DND-41 (cell line): ENCODE measurements at regions not wholly inside any gene's neighbourhood (a gene's known extent, or its start where the extent isn't known, plus 50 kb on each side); places are given as distances from the start of the nearest gene placed in this dataset.

Experiments
- ATAC-seq: fragments of 200-7000 bp; cut with Tn5 transposase; 3 replicates; pipeline ENCODE4 v1.9.1; 2021; ENCODE audit warnings: low read depth; ENCODE audit not compliant: insufficient read depth
- DNase-seq: peaks from one replicate; pipeline ENCODE4 v3.0.0-alpha.2; 2020
- H2AFZ ChIP-seq: 2 replicates; pipeline ENCODE4 v1.6.0; 2012; ENCODE audit warnings: low read depth, low read length
- H3K27ac ChIP-seq: 2 replicates; pipeline ENCODE4 v1.5.1; 2012; ENCODE audit warnings: low read length, inconsistent platforms
- H3K27me3 ChIP-seq: fragments of 200-600 bp; sonication (generic); 2 replicates; pipeline ENCODE4 v1.6.0; 2012; ENCODE audit warnings: low read length, mild to moderate bottlenecking, inconsistent platforms; ENCODE audit not compliant: insufficient read depth, poor library complexity
- H3K36me3 ChIP-seq: 2 replicates; pipeline ENCODE4 v1.5.1; 2012; ENCODE audit warnings: low read length, inconsistent platforms; ENCODE audit not compliant: insufficient read depth
- H3K4me1 ChIP-seq: 2 replicates; pipeline ENCODE4 v1.5.1; 2012; ENCODE audit warnings: mild to moderate bottlenecking, low read length; ENCODE audit not compliant: insufficient read depth
- H3K4me2 ChIP-seq: 2 replicates; pipeline ENCODE4 v1.6.0; 2012; ENCODE audit warnings: mild to moderate bottlenecking, moderate library complexity, low read length, inconsistent platforms; ENCODE audit not compliant: insufficient read depth
- H3K4me3 ChIP-seq, 2 experiments: fragments of 200-600 bp in 1 of 2; shearing (Covaris generic) in 1 of 2; 2 replicates each; pipeline ENCODE4 v1.5.1; 2012 to 2016; ENCODE audit warnings: inconsistent platforms in 2 of 2, low read length in 2 of 2, mild to moderate bottlenecking in 2 of 2, low read depth in 1 of 2, moderate library complexity in 1 of 2
- H3K79me2 ChIP-seq: 2 replicates; pipeline ENCODE4 v1.6.0; 2012; ENCODE audit warnings: low read length, inconsistent platforms; ENCODE audit not compliant: insufficient read depth
- H3K9ac ChIP-seq: 2 replicates; pipeline ENCODE4 v1.6.0; 2012; ENCODE audit warnings: low read depth, mild to moderate bottlenecking, inconsistent platforms, low read length, moderate library complexity
- H3K9me3 ChIP-seq: 2 replicates; pipeline ENCODE4 v1.5.1; 2012; ENCODE audit warnings: low read length, moderate library complexity, mild to moderate bottlenecking, inconsistent platforms; ENCODE audit not compliant: insufficient read depth, severe bottlenecking
- H4K20me1 ChIP-seq: 2 replicates; pipeline ENCODE4 v1.6.0; 2012; ENCODE audit warnings: low read length; ENCODE audit not compliant: insufficient read depth
- EZH2 ChIP-seq: IDR thresholded peaks from 3 replicates; pipeline ENCODE4 v1.6.1; 2012; ENCODE audit warnings: borderline replicate concordance, low read depth, mild to moderate bottlenecking, moderate library complexity, low read length, inconsistent platforms; ENCODE audit not compliant: severe bottlenecking
- TF ChIP-seq, protein P1 (sequence below): IDR thresholded peaks from 2 replicates; pipeline ENCODE4 v1.5.1; 2012; ENCODE audit warnings: borderline replicate concordance, low read length, moderate library complexity, mild to moderate bottlenecking; ENCODE audit not compliant: poor library complexity, severe bottlenecking; ENCODE audit errors: extremely low read depth

DNA sequence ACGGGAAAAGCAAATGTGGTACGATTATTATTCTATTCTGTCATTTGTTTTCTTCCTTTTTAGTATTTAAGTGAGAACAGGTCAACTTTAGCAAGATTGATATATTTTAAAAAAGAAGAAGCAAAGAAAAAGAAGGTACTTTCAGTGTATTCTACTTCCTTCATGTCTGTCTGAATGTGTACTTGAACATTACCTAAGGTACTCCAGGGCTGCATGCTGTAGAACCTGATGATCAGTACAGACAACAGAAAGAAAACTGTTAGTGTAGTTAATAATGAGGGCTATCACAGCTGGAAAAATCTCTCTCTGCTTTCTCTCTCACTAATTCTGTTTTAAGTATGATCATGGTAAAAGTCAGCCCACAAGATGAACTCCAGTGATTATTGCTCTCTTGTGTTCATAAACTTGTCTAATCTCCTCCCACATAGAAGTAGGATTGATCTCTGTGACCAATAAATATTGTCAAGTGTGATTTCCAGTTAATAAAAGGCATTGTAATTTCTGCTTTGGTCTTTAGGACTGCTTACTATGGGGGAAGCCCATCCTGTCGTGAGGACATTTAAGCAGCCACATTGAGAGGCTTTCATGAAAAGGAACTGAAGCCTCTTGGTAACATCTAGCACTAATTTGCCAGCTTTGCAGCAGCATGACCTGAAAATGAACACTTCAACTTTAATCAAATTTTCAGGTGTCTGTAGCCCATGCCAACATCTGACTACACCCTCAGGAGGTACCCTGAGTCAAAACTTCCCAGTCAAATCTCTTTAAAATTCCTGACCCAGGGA lies 864.0 kb upstream of the ACO1 start:
- ATAC-seq: no peak
- H3K9ac ChIP-seq: no peak overlapping the region
- no peaks in the 10 kb centered on the region for H3K36me3 ChIP-seq
- no peaks in the 10 kb centered on the region for H3K9me3 ChIP-seq
- no peaks in the 10 kb centered on the region for H4K20me1 ChIP-seq
- TF ChIP-seq EZH2: no peak
- TF ChIP-seq, protein P1, sequence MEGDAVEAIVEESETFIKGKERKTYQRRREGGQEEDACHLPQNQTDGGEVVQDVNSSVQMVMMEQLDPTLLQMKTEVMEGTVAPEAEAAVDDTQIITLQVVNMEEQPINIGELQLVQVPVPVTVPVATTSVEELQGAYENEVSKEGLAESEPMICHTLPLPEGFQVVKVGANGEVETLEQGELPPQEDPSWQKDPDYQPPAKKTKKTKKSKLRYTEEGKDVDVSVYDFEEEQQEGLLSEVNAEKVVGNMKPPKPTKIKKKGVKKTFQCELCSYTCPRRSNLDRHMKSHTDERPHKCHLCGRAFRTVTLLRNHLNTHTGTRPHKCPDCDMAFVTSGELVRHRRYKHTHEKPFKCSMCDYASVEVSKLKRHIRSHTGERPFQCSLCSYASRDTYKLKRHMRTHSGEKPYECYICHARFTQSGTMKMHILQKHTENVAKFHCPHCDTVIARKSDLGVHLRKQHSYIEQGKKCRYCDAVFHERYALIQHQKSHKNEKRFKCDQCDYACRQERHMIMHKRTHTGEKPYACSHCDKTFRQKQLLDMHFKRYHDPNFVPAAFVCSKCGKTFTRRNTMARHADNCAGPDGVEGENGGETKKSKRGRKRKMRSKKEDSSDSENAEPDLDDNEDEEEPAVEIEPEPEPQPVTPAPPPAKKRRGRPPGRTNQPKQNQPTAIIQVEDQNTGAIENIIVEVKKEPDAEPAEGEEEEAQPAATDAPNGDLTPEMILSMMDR: no peak
- no peak overlapping the region for H3K4me3 ChIP-seq
- no peak overlapping the region for H3K4me2 ChIP-seq
- no peaks in the 10 kb centered on the region for H3K79me2 ChIP-seq
- H3K4me1 ChIP-seq: no peaks in the 10 kb centered on the region
- H3K27ac ChIP-seq: no peak overlapping the region
- H3K27me3 ChIP-seq: no peaks in the 10 kb centered on the region
- DNase-seq: no peak
- no peak overlapping the region for H2AFZ ChIP-seq

DNA sequence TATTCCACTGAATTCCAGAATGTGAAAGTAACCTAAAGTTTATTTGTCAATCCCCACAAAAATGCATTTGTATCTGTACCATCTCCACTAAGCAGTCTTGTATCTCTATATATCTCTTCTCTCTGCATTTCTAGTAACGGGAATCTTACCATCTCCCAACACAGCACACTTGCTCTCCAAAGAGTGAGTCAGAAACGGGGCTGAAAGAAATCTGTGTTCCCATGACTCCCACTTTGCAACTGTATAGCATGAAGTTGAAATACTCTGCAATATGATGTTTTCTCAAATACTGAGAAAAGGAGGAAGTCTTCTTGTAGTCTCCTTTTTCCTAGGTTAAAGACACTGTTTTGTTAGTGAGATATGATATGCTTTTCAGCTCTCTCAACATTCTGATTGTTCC lies 848.8 kb upstream of the ACO1 start:
- Histone ChIP-seq H3K4me3 (no peak overlapping the region), H3K4me1 (no peaks in the 10 kb centered on the region), H2AFZ (no peak overlapping the region), H3K36me3 (no peaks in the 10 kb centered on the region), H3K9ac (no peak overlapping the region), H3K27me3 (no peaks in the 10 kb centered on the region), H3K79me2 (no peaks in the 10 kb centered on the region), H3K9me3 (no peaks in the 10 kb centered on the region), H3K4me2 (no peak overlapping the region), H3K27ac (no peak overlapping the region), H4K20me1 (no peaks in the 10 kb centered on the region)
- ATAC-seq: no peak
- no peak for DNase-seq
- TF ChIP-seq EZH2: no peak
- TF ChIP-seq, protein P1: no peak

DNA sequence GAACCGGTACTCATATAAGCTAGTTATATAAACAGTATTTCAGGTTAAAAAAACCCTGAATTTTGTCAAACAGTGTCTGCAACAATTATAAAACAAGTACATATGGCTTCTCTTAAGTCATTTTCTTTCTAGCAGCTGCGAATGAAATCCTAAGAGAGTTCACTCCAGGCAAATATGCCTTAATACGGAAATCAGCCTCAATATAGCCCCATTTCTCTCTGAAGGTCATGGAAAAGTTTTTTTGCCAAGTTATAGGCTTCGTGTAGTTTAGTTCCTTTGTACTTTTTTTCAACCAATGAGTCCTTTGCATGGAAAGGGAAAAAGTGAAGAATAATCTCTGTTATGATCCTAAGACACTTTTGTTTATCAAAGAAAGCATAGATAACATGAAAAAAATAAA lies 848.0 kb upstream of the ACO1 start:
- no peak for DNase-seq
- Histone ChIP-seq H3K9me3 (no peaks in the 10 kb centered on the region), H3K79me2 (no peaks in the 10 kb centered on the region), H3K9ac (no peak overlapping the region), H2AFZ (no peak overlapping the region), H3K27me3 (no peaks in the 10 kb centered on the region), H3K27ac (no peak overlapping the region), H3K4me1 (no peaks in the 10 kb centered on the region), H3K4me3 (no peak overlapping the region), H4K20me1 (no peaks in the 10 kb centered on the region), H3K36me3 (no peaks in the 10 kb centered on the region), H3K4me2 (no peak overlapping the region)
- TF ChIP-seq, protein P1: no peak
- TF ChIP-seq EZH2: no peak
- ATAC-seq: no peak
